HG02798 (cell line): ENCODE measurements at regions not wholly inside any gene's neighbourhood (a gene's known extent, or its start where the extent isn't known, plus 50 kb on each side); places are given as distances from the start of the nearest gene placed in this dataset.

Source experiments
- ATAC-seq: cut with Tn5 transposase; IDR thresholded peaks from one replicate; pipeline ENCODE4 v1.9.1; 2021; ENCODE audit warnings: mild to moderate bottlenecking; ENCODE audit not compliant: unreplicated experiment, poor library complexity

- ATAC-seq = peak; percentile 71
Measured at GRCh38 chr18:67243799-67244587, 272.5 kb downstream of the DSEL start.

DNA sequence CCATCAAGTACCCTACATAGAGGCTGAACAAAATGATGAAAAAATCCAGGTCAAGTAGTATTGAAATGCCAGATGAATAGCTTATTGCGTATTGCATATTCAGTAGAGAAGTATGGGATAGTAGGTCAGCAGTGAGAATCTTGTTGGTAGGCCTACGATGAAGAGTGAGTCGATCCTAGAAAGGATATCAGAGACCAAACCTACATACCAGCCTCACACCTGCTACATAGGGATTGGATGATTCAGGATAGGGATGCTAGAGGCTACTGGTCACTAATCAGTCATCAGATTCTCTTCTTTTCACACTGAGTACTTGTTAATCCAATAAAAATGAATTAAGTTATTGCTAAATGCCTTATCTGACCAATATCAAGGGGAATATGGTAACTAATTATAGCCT lies 274.5 kb downstream of the DSEL start:
- no peak for ATAC-seq

- no peak for ATAC-seq
Measured at GRCh38 chr18:67241299-67241698, 275.2 kb downstream of the DSEL start.

DNA sequence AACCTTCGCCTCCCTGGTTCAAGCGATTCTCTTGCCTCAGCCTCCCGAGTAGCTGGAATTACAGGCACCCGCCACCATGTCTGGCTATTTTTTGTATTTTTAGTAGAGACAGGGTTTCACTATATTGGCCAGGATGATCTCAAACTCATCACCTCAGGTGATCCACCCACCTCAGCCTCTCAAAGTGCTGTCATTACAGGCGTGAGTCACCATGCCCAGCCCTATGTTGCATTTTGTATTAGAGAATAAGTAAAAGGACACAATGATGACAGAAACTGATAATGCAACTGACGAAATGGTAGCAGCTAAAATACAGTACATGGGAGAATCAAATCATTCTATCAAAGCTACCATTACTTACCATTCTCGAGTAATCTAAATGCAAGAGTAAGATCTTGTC lies 276.7 kb downstream of the DSEL start:
- ATAC-seq = no peak

DNA sequence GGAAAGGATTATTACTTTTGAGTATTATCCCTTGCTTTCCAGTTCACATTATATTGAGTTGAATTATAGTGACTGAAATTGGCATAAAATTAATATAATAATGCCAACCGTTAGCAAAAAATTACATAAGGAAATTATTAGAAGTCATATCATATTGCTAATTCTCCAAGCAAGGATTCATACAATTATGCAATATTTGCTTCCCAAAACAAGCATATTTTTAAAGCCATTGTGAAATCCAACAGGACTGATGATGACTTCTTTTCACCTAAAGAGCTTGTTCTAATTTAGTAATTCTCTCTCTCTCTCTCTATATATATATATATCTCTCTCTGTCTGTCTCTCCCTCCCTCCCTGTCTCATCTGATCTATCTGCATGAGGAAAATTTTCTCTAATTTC lies 283.5 kb downstream of the DSEL start:
- ATAC-seq = no peak

DNA sequence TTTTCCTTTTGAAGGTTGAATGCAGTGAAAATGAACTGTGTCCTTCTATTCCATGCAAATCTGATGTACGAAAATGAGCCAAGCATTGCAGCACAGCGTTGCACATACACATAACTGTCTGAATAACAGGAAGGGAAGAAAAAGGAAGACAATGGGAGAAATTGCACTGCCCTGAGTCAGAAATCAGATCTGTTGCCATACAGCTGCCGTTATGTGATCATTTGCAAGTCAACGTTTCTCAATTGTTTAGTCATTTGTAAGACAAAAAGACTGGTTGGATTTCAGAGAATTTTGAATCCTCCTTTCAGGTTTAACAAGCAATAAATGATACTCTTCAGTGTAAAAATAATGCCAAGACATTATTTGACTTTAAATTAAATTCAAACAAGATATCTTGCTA lies 284.1 kb downstream of the DSEL start:
- ATAC-seq = no peak

- ATAC-seq = no peak
Measured at GRCh38 chr18:67222887-67223286, 293.6 kb downstream of the DSEL start.

- ATAC-seq = no peak
Measured at GRCh38 chr18:67219821-67220220, 296.7 kb downstream of the DSEL start.

DNA sequence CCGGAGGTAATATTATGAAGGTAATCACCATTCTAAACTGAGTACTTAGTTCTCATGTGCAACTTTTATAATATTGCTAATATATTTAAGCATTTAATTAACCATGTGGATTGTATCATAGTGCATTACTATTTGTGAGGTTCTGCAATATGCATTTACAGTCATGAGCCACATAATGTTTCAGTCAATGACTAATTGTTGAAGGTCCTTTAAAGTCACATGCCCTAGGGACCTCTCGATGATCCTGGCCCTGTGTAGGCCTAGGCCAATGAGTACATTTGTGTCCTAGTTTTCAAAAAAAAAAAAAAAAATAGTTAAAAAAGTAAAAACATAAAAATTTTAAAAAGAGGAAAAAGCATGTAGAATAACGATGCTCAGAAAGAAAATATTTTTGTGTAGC lies 298.0 kb downstream of the DSEL start:
- no peak for ATAC-seq

GRCh38 chr18:67217551-67218166 lies 298.9 kb downstream of the DSEL start:
- peak; percentile 90 for ATAC-seq

DNA sequence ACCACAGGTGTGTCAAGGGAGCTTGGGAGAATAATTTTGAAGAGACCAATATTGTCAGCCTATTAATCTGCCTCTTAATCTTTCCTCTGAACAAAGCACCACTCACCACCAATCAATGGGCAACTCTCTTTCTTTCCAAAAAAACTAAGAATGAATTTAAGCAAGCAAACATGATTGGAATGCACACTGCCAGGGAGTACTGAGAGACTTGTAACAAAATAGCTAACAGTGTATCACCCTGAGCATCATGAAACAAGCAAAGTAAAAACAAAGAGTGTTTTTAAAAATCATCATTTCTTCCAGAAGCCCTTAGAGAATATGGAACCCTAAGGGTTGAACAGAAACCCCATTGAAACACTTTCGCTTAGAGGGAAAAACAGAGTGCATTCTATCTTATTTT lies 299.7 kb downstream of the DSEL start:
- ATAC-seq = no peak

DNA sequence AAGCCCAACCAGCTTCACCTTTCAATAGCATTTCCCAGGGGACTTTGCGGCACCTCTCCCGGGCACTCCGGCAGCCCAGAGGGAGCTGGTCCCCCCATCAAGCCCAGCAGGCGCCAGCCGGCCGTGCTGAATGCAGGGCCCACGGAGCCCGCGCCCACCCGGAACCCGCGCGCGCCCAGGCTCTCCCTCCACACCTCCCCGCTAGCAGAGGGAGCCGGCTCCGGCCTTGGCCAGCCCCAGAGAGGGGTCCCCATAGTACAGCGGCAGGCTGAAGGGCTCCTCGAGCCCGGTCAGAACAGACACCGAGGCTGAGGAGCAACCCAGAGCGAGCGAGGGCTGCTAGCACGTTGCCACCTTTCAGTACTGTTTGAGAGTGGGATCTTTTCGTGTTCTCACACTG lies 300.8 kb downstream of the DSEL start:
- no peak for ATAC-seq

DNA sequence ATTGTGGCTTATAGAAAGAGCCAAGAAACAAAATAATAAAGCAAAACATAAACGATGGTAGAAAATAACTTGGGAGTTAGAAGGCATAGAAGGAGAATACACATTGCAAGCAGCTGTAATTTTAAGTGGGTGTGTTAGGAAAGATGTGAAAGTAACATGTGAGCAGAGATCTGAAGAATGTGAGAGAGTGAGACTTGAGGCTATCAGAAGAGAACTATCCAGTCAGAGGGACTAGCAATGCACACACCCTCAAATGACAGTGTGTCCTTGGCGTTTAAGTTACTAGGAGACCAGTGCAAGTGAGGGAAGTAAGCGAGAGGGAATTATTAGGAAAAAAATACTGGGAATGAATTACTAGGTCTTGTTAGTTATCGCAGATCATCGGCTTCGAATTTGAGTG lies 304.9 kb downstream of the DSEL start:
- ATAC-seq = no peak

DNA sequence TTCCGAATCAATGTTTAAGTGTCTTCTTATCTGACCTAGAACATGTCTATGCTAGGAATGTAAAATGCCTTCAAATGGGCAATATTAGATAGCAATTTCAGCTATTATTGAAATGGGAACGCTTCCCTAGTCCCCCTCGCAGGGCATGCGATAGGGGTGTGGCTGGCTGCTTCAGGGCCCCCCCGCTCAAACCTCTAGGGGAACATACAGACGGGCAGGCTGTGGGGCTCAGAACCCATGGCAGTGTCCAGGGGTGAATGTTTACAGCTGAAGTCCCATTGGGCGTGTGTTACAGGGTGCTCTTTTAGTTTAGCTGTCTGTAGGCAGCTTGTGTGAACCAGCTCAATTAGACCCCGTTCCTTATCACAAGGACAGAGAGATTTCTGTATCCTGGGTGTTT lies 315.9 kb downstream of the DSEL start:
- no peak for ATAC-seq

DNA sequence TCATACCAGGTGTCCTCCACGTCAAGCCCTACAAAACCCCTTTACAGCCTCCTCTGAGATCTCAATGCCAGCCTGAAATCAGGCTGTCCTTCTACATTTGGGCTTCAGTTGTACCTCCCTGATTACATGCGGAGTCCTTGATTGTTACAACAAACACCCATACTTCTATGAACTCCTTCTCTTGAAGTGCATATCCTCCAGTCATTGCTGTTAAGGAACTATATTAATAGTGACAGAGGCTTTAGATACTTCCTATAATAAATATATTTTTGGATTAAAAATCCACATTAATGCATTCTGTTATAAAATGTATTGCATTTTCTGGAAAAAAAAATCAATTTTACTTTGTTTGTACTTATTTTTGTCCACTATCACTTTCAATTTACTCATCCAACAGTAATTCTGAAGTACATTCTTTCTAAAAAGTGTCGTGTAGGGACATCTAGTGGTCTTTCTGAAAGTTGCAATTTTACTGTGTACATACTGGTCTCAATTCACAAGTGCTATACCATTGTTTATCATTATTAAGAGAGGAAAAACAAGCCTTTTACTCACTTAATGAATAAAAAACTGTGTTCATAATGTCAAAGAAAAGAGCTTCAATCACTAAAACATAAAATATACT lies 316.4 kb downstream of the DSEL start:
- peak; percentile 97 for ATAC-seq

DNA sequence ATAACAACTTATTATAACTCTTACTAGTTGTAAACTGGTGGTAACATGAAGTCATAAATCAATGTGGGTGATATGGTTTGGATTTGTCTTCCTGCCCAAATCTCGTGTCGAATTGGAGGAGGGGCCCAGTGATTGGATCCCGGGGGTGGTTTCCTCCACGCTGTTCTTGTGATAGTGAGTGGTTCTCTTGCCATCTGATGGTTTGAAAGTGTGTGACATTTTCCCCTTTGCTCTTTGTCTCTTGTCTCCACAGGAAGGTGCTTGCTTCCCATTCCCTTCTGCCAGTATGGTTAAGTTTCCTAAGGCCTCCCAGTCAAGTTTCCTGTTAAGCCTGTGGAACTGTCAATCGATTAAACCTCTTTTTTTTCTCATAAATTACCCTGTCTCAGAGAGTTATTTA lies 321.6 kb downstream of the DSEL start:
- no peak for ATAC-seq

GRCh38 chr18:67192535-67192934 lies 324.0 kb downstream of the DSEL start:
- ATAC-seq = no peak

DNA sequence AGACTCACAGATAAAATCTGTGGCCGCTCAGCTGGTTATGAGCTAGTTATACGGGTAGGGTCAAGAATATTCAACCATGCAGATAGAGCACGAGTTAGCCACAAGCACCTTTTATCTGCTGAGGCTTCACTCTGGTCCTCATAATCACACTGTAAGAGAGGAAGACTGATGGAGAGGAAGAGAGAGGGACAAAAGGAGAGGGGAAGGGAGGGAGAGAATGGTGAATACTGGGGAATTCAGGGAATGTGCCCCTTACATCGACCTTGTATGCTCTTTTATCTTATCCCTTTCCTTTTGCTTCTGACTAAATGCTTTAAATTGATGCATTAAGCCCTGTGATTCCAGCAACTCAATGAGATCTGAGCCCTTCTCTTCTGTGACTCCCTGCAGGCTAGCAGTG lies 333.1 kb downstream of the DSEL start:
- ATAC-seq = no peak

- ATAC-seq = no peak
Measured at GRCh38 chr18:67179726-67180125, 336.8 kb downstream of the DSEL start.

- no peak for ATAC-seq
Measured at GRCh38 chr18:67159662-67160061, 356.9 kb downstream of the DSEL start.

DNA sequence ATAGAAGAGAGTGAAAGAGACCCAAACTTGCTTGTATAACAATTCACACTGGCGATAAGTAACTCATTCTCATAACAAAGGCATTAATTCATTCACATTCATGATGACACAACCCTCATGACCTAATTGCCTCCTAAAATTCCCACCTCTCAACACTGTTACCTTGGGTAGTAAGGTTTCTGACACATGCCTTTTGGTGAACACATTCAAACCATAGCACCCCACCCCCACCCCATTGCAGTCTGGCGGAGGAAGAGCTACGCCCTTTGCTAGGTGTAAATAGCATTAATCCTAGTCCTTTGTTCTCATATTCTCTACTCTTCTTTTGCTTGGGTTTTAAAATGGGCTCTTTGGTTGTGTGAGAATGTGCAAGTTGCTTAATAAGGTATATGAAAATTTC lies 361.5 kb downstream of the DSEL start:
- no peak for ATAC-seq

DNA sequence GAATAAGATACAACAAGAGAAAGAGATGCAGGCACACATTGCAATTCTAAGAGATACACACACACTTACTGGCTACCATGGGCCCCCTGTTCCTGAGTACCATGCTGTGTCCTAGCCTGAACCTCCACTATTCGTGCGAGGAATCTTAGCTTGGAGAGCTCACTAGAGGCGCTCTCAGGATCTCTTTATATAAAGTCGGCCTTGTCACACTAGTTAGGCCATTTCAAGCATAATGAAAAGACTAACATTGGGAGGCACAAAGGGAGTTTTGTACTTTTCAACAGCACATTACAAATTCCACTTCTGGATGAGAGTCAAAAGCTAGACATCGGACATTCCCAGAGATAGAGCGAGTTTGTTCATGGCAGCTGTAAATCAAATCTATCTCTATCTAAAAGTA lies 365.2 kb downstream of the DSEL start:
- ATAC-seq = no peak
